ENCODE measurements at regions not wholly inside any gene's neighbourhood (a gene's known extent, or its start where the extent isn't known, plus 50 kb on each side); places are given as distances from the start of the nearest gene placed in this dataset.
A peak's percentile ranks its signal among the peaks of the same experiment; 100 is the strongest.

- TF ChIP-seq ZBTB7A (IDR thresholded peaks at IDR 0.05; ENCODE audit: low read depth) (no peak), RAD21 (IDR thresholded peaks at IDR 0.05; ENCODE audit: low read depth) (no peak), CREB1 (IDR thresholded peaks at IDR 0.05; ENCODE audit: low read depth) (no peak), MAX (IDR thresholded peaks at IDR 0.05) (no peak), USF1 (IDR thresholded peaks at IDR 0.05) (no peak), NFIC (IDR thresholded peaks at IDR 0.05) (no peak), REST (IDR thresholded peaks at IDR 0.05; ENCODE audit: low read depth) (no peak), TEAD4 (IDR thresholded peaks at IDR 0.05) (no peak), CEBPB (IDR thresholded peaks at IDR 0.05) (no peak), YY1 (IDR thresholded peaks at IDR 0.05; ENCODE audit: low read depth) (no peak)
These were observed 171.7 kb downstream of the SLIT2 start for GRCh38 chr4:20423420-20423819.

GRCh38 chr4:20426028-20426427 lies 174.3 kb downstream of the SLIT2 start:
- TF ChIP-seq MAX (IDR thresholded peaks at IDR 0.05) = no peak
- TF ChIP-seq USF1 (IDR thresholded peaks at IDR 0.05) = no peak
- no peak for TF ChIP-seq NFIC (IDR thresholded peaks at IDR 0.05)
- no peak for TF ChIP-seq FOXM1 (IDR thresholded peaks at IDR 0.05; ENCODE audit: borderline replicate concordance, low read depth)
- no peak for TF ChIP-seq CEBPB (IDR thresholded peaks at IDR 0.05)
- TF ChIP-seq CREB1 (IDR thresholded peaks at IDR 0.05; ENCODE audit: low read depth) = no peak
- TF ChIP-seq TAF1 (IDR thresholded peaks at IDR 0.05; ENCODE audit: low read depth) = no peak
- no peak for TF ChIP-seq ZBTB7A (IDR thresholded peaks at IDR 0.05; ENCODE audit: low read depth)
- no peak for TF ChIP-seq REST (IDR thresholded peaks at IDR 0.05; ENCODE audit: low read depth)
- TF ChIP-seq EGR1 (IDR thresholded peaks at IDR 0.05) = no peak
- no peak for TF ChIP-seq TCF12 (IDR thresholded peaks at IDR 0.05; ENCODE audit: low read depth)
- no peak for TF ChIP-seq RAD21 (IDR thresholded peaks at IDR 0.05; ENCODE audit: low read depth)
- TF ChIP-seq EP300 (IDR thresholded peaks at IDR 0.05; ENCODE audit: borderline replicate concordance) = no peak
- TF ChIP-seq TEAD4 (IDR thresholded peaks at IDR 0.05) = no peak
- TF ChIP-seq YY1 (IDR thresholded peaks at IDR 0.05; ENCODE audit: low read depth) = no peak

GRCh38 chr4:20428436-20429160 lies 176.9 kb downstream of the SLIT2 start:
- TF ChIP-seq NFIC (IDR thresholded peaks at IDR 0.05) = no peak
- TF ChIP-seq RAD21 (IDR thresholded peaks at IDR 0.05; ENCODE audit: low read depth) = peak; percentile 51

GRCh38 chr4:20430259-20430941 lies 178.7 kb downstream of the SLIT2 start:
- TF ChIP-seq RAD21 (IDR thresholded peaks at IDR 0.05; ENCODE audit: low read depth) (no peak), EP300 (IDR thresholded peaks at IDR 0.05; ENCODE audit: borderline replicate concordance) (no peak), CEBPB (IDR thresholded peaks at IDR 0.05) (no peak), TCF12 (IDR thresholded peaks at IDR 0.05; ENCODE audit: low read depth) (no peak)

- TF ChIP-seq FOXM1 (IDR thresholded peaks at IDR 0.05; ENCODE audit: borderline replicate concordance, low read depth) = no peak
- TF ChIP-seq CREB1 (IDR thresholded peaks at IDR 0.05; ENCODE audit: low read depth) = no peak
- no peak for TF ChIP-seq CEBPB (IDR thresholded peaks at IDR 0.05)
These were observed 179.8 kb downstream of the SLIT2 start for GRCh38 chr4:20431543-20431951.

- no peak for TF ChIP-seq MAX (IDR thresholded peaks at IDR 0.05)
- TF ChIP-seq USF1 (IDR thresholded peaks at IDR 0.05) = no peak
- TF ChIP-seq FOXM1 (IDR thresholded peaks at IDR 0.05; ENCODE audit: borderline replicate concordance, low read depth) = no peak
- no peak for TF ChIP-seq ZBTB7A (IDR thresholded peaks at IDR 0.05; ENCODE audit: low read depth)
- no peak for TF ChIP-seq TAF1 (IDR thresholded peaks at IDR 0.05; ENCODE audit: low read depth)
- no peak for TF ChIP-seq EGR1 (IDR thresholded peaks at IDR 0.05)
- TF ChIP-seq TEAD4 (IDR thresholded peaks at IDR 0.05) = no peak
- TF ChIP-seq CREB1 (IDR thresholded peaks at IDR 0.05; ENCODE audit: low read depth) = no peak
- no peak for TF ChIP-seq NFIC (IDR thresholded peaks at IDR 0.05)
- no peak for TF ChIP-seq YY1 (IDR thresholded peaks at IDR 0.05; ENCODE audit: low read depth)
- TF ChIP-seq EP300 (IDR thresholded peaks at IDR 0.05; ENCODE audit: borderline replicate concordance) = no peak
- TF ChIP-seq CEBPB (IDR thresholded peaks at IDR 0.05) = no peak
- no peak for TF ChIP-seq TCF12 (IDR thresholded peaks at IDR 0.05; ENCODE audit: low read depth)
- no peak for TF ChIP-seq RAD21 (IDR thresholded peaks at IDR 0.05; ENCODE audit: low read depth)
- no peak for TF ChIP-seq REST (IDR thresholded peaks at IDR 0.05; ENCODE audit: low read depth)
These were observed 180.4 kb downstream of the SLIT2 start for GRCh38 chr4:20432088-20432487.
